Neural cell (in vitro differentiated cells): ENCODE measurements at regions not wholly inside any gene's neighbourhood (a gene's known extent, or its start where the extent isn't known, plus 50 kb on each side); places are given as distances from the start of the nearest gene placed in this dataset.
"Not testable (repeated sequence)": the region's sequence is repeated elsewhere in the genome, so short reads cannot be mapped to it uniquely, and the experiment has no call there.

ENCODE experiments used
- H2AFZ ChIP-seq: fragments of 200-600, 300-800 bp; sonication (generic), shearing (Covaris generic); 2 replicates; pipeline ENCODE4 v1.6.0; 2014; ENCODE audit warnings: low read depth, mild to moderate bottlenecking, antibody characterized with exemption, low read length, moderate library complexity
- H3F3A ChIP-seq: fragments of 200-600 bp; shearing (Covaris generic); 2 replicates; pipeline ENCODE4 v1.6.1; 2016; ENCODE audit warnings: mild to moderate bottlenecking, moderate library complexity, mixed read lengths, antibody characterized with exemption, low read length; ENCODE audit not compliant: insufficient read depth, poor library complexity, severe bottlenecking
- H3K27ac ChIP-seq: fragments of 200-600, 300-800 bp; sonication (generic), shearing (Covaris generic); 2 replicates; pipeline ENCODE4 v1.5.1; 2014; ENCODE audit warnings: mild to moderate bottlenecking, low read length, moderate library complexity
- H3K27me3 ChIP-seq: fragments of 300-800, 200-600 bp; sonication (generic), shearing (Covaris generic); 2 replicates; pipeline ENCODE4 v1.6.0; 2014; ENCODE audit warnings: mild to moderate bottlenecking, low read depth, low read length, moderate library complexity; ENCODE audit not compliant: insufficient read depth
- H3K36me3 ChIP-seq: fragments of 300-800, 200-600 bp; sonication (generic), shearing (Covaris generic); 2 replicates; pipeline ENCODE4 v1.5.1; 2014; ENCODE audit warnings: mild to moderate bottlenecking, antibody characterized with exemption, low read length, moderate library complexity; ENCODE audit not compliant: insufficient read depth
- H3K4me2 ChIP-seq: fragments of 300-800, 200-600 bp; sonication (generic), shearing (Covaris generic); 2 replicates; pipeline ENCODE4 v1.6.0; 2014; ENCODE audit warnings: mild to moderate bottlenecking, low read length
- H3K4me3 ChIP-seq: fragments of 300-800, 200-600 bp; sonication (generic), shearing (Covaris generic); 2 replicates; pipeline ENCODE4 v1.5.1; 2014; ENCODE audit warnings: mild to moderate bottlenecking, low read length, moderate library complexity
- H3K79me2 ChIP-seq: fragments of 200-600 bp; shearing (Covaris generic); replicated peaks from 2 replicates; pipeline ENCODE4 v1.6.0; 2014; ENCODE audit warnings: mild to moderate bottlenecking, low read length, moderate library complexity; ENCODE audit not compliant: insufficient read depth
- H3K9ac ChIP-seq: fragments of 300-800, 200-600 bp; sonication (generic), shearing (Covaris generic); 2 replicates; pipeline ENCODE4 v1.6.1; 2016; ENCODE audit warnings: mild to moderate bottlenecking, low read length, mixed read lengths
- H3K9me2 ChIP-seq: fragments of 200-600 bp; shearing (Covaris generic); 2 replicates; pipeline ENCODE4 v1.6.1; 2016; ENCODE audit warnings: mild to moderate bottlenecking, low read length, mixed read lengths; ENCODE audit not compliant: insufficient read depth
- H3K9me3 ChIP-seq: fragments of 200-600, 300-800 bp; sonication (generic), shearing (Covaris generic); 2 replicates; pipeline ENCODE4 v1.6.1; 2016; ENCODE audit warnings: mild to moderate bottlenecking, mixed run types, low read length, moderate library complexity, mixed read lengths
- H4K20me1 ChIP-seq: fragments of 200-600 bp; shearing (Covaris generic); 2 replicates; pipeline ENCODE4 v1.6.1; 2016; ENCODE audit warnings: mild to moderate bottlenecking, mixed run types; ENCODE audit not compliant: insufficient read depth
- EP300 ChIP-seq: fragments of 450-650 bp; conservative IDR thresholded peaks from 2 replicates; pipeline ENCODE4 v1.6.1; 2014; ENCODE audit warnings: antibody characterized with exemption, mild to moderate bottlenecking, moderate library complexity; ENCODE audit not compliant: poor library complexity, severe bottlenecking
- EZH2 ChIP-seq: fragments of 200-600, 300-800 bp; shearing (Covaris generic), sonication (generic); IDR thresholded peaks from 2 replicates; pipeline ENCODE4 v1.6.1; 2014; ENCODE audit warnings: antibody characterized with exemption, low read length, borderline replicate concordance, mild to moderate bottlenecking; ENCODE audit not compliant: insufficient read depth, poor library complexity, severe bottlenecking
- MXI1 ChIP-seq: fragments of 450-650 bp; conservative IDR thresholded peaks from 2 replicates; pipeline ENCODE4 v1.6.1; 2014; ENCODE audit warnings: antibody characterized with exemption, mild to moderate bottlenecking; ENCODE audit not compliant: poor library complexity, severe bottlenecking
- POLR2AphosphoS5 ChIP-seq: IDR thresholded peaks from 2 replicates; pipeline ENCODE4 v1.6.1; 2012
- RAD21 ChIP-seq: fragments of 450-650 bp; conservative IDR thresholded peaks from 2 replicates; pipeline ENCODE4 v1.6.1; 2014; ENCODE audit warnings: antibody characterized with exemption, mild to moderate bottlenecking, moderate library complexity
- SMC3 ChIP-seq: fragments of 450-650 bp; conservative IDR thresholded peaks from 2 replicates; pipeline ENCODE4 v1.6.1; 2014; ENCODE audit warnings: antibody characterized with exemption, mild to moderate bottlenecking, moderate library complexity; ENCODE audit not compliant: poor library complexity
- TAF1 ChIP-seq: IDR thresholded peaks from 2 replicates; pipeline ENCODE4 v1.6.1; 2012; ENCODE audit warnings: low read depth
- TF ChIP-seq, protein P1 (sequence below): IDR thresholded peaks from 2 replicates; pipeline ENCODE4 v1.6.1; 2012; ENCODE audit warnings: borderline replicate concordance
- TF ChIP-seq, protein P2 (sequence below): fragments of 450-650 bp; IDR thresholded peaks from 2 replicates; pipeline ENCODE4 v1.5.1; 2014; ENCODE audit warnings: antibody characterized with exemption, mild to moderate bottlenecking, moderate library complexity; ENCODE audit not compliant: poor library complexity, severe bottlenecking

DNA sequence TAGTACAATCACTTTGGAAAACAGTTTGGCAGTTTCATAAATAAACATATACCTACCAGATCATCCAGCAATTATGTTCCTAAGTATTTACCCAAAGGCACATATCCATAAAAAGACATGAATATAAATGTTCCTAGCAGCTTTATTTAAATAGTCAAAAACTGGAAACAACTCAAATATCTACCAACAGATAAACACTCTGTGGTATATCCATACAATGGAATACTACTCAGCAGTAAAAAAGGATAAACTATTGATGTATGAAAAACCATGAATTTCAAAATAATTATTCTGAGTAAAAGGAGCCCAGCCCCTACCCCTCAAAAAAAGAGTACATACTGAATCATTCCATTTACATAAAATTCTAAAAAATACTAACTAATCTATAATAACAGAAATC is 232.7 kb upstream of the SLC30A5 start:
- Histone ChIP-seq H3K36me3 (no peaks in the 10 kb centered on the region), H2AFZ (no peak overlapping the region)

DNA sequence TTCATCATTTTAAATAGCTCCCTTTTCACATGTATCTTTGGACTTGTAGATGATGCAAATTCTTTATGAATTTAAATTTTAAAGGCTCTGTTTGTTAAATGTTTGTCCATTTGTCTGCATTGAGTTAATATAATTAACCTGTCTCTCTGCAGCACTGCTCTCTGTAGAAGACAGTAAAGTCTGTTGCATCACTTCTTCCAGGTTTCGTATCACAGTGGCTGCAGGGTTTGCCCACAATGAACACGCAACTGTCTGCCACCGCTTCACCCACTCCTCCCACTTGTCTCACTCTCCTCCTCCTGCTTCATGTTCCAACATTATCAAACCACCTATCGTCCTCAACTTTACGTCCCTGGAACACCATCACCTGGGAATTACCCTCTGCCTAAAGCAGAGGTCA is 231.3 kb upstream of the SLC30A5 start:
- Histone ChIP-seq H3K9ac (no peak overlapping the region), H3K79me2 (no peaks in the 10 kb centered on the region), H3K36me3 (no peaks in the 10 kb centered on the region), H3K9me3 (no peaks in the 10 kb centered on the region), H4K20me1 (no peaks in the 10 kb centered on the region), H2AFZ (no peak overlapping the region), H3K27ac (no peak overlapping the region), H3F3A (no peaks in the 10 kb centered on the region), H3K9me2 (no peaks in the 10 kb centered on the region), H3K27me3 (no peaks in the 10 kb centered on the region), H3K4me2 (no peak overlapping the region), H3K4me3 (no peak overlapping the region)
- TF ChIP-seq, protein P1, sequence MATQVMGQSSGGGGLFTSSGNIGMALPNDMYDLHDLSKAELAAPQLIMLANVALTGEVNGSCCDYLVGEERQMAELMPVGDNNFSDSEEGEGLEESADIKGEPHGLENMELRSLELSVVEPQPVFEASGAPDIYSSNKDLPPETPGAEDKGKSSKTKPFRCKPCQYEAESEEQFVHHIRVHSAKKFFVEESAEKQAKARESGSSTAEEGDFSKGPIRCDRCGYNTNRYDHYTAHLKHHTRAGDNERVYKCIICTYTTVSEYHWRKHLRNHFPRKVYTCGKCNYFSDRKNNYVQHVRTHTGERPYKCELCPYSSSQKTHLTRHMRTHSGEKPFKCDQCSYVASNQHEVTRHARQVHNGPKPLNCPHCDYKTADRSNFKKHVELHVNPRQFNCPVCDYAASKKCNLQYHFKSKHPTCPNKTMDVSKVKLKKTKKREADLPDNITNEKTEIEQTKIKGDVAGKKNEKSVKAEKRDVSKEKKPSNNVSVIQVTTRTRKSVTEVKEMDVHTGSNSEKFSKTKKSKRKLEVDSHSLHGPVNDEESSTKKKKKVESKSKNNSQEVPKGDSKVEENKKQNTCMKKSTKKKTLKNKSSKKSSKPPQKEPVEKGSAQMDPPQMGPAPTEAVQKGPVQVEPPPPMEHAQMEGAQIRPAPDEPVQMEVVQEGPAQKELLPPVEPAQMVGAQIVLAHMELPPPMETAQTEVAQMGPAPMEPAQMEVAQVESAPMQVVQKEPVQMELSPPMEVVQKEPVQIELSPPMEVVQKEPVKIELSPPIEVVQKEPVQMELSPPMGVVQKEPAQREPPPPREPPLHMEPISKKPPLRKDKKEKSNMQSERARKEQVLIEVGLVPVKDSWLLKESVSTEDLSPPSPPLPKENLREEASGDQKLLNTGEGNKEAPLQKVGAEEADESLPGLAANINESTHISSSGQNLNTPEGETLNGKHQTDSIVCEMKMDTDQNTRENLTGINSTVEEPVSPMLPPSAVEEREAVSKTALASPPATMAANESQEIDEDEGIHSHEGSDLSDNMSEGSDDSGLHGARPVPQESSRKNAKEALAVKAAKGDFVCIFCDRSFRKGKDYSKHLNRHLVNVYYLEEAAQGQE: no peak
- TF ChIP-seq, protein P2, sequence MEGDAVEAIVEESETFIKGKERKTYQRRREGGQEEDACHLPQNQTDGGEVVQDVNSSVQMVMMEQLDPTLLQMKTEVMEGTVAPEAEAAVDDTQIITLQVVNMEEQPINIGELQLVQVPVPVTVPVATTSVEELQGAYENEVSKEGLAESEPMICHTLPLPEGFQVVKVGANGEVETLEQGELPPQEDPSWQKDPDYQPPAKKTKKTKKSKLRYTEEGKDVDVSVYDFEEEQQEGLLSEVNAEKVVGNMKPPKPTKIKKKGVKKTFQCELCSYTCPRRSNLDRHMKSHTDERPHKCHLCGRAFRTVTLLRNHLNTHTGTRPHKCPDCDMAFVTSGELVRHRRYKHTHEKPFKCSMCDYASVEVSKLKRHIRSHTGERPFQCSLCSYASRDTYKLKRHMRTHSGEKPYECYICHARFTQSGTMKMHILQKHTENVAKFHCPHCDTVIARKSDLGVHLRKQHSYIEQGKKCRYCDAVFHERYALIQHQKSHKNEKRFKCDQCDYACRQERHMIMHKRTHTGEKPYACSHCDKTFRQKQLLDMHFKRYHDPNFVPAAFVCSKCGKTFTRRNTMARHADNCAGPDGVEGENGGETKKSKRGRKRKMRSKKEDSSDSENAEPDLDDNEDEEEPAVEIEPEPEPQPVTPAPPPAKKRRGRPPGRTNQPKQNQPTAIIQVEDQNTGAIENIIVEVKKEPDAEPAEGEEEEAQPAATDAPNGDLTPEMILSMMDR: no peak
- TF ChIP-seq MXI1 (no peak), EZH2 (no peak), SMC3 (no peak), POLR2AphosphoS5 (no peak), RAD21 (no peak), TAF1 (no peak), EP300 (no peak)

More for the DNA sequence above, 232.7 kb upstream of the SLC30A5 start:
- no peak overlapping the region for H3K27ac ChIP-seq
- H3K9me3 ChIP-seq: no peaks in the 10 kb centered on the region
- no peaks in the 10 kb centered on the region for H3K79me2 ChIP-seq
- H3F3A ChIP-seq: no peaks in the 10 kb centered on the region
- no peaks in the 10 kb centered on the region for H3K27me3 ChIP-seq
- no peak overlapping the region for H3K9ac ChIP-seq
- no peak for TF ChIP-seq MXI1
- no peak for TF ChIP-seq EZH2
- no peak for TF ChIP-seq TAF1
- TF ChIP-seq EP300: no peak
- TF ChIP-seq, protein P1: no peak
- TF ChIP-seq RAD21: no peak
- TF ChIP-seq POLR2AphosphoS5: no peak
- TF ChIP-seq SMC3: no peak
- H3K4me2 ChIP-seq: no peak overlapping the region
- no peak overlapping the region for H3K4me3 ChIP-seq
- no peaks in the 10 kb centered on the region for H4K20me1 ChIP-seq
- H3K9me2 ChIP-seq: no peaks in the 10 kb centered on the region

- not testable (repeated sequence) for H3K27me3 ChIP-seq, H3K27ac ChIP-seq, H4K20me1 ChIP-seq, H3K9me2 ChIP-seq, H2AFZ ChIP-seq, H3K36me3 ChIP-seq, H3K79me2 ChIP-seq, H3K4me2 ChIP-seq, H3K4me3 ChIP-seq, H3F3A ChIP-seq, H3K9me3 ChIP-seq, H3K9ac ChIP-seq
Observed at GRCh38 chr5:68865192-68865591, 228.6 kb upstream of the SLC30A5 start.
